GM10266 (cell line): ENCODE measurements at regions not wholly inside any gene's neighbourhood (a gene's known extent, or its start where the extent isn't known, plus 50 kb on each side); places are given as distances from the start of the nearest gene placed in this dataset.
"Not testable (repeated sequence)": the region's sequence is repeated elsewhere in the genome, so short reads cannot be mapped to it uniquely, and the experiment has no call there.

Experiments
- DNase-seq: peaks from one replicate; pipeline ENCODE4 v3.0.0; 2012; ENCODE audit errors: extremely low spot score
- TF ChIP-seq, protein P1 (sequence below): IDR thresholded peaks from 2 replicates; pipeline ENCODE4 v1.5.1; 2012; ENCODE audit warnings: mild to moderate bottlenecking, low read depth; ENCODE audit not compliant: control insufficient read depth, insufficient read depth; ENCODE audit errors: missing control alignments

DNA sequence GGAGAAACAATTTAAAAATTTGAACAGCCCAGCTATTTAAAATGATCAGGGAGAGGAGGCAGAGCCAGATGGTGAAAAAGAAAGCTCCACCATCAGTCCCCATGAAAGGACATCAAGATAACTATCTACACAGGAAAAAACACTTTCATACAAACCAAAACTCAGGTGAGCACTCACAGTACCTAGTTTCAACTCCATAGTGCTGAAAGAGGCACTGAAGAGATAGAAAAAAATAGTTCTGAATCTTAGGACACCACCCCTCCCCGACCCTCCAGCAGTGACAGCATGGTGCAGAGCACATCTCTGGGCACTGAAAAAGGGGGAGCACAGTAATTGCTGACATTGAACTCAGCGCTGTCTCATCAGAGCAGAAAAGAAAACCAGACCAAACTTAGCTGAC, 732.9 kb downstream of the CETN3 start:
- TF ChIP-seq, protein P1, sequence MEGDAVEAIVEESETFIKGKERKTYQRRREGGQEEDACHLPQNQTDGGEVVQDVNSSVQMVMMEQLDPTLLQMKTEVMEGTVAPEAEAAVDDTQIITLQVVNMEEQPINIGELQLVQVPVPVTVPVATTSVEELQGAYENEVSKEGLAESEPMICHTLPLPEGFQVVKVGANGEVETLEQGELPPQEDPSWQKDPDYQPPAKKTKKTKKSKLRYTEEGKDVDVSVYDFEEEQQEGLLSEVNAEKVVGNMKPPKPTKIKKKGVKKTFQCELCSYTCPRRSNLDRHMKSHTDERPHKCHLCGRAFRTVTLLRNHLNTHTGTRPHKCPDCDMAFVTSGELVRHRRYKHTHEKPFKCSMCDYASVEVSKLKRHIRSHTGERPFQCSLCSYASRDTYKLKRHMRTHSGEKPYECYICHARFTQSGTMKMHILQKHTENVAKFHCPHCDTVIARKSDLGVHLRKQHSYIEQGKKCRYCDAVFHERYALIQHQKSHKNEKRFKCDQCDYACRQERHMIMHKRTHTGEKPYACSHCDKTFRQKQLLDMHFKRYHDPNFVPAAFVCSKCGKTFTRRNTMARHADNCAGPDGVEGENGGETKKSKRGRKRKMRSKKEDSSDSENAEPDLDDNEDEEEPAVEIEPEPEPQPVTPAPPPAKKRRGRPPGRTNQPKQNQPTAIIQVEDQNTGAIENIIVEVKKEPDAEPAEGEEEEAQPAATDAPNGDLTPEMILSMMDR, result no peak

DNA sequence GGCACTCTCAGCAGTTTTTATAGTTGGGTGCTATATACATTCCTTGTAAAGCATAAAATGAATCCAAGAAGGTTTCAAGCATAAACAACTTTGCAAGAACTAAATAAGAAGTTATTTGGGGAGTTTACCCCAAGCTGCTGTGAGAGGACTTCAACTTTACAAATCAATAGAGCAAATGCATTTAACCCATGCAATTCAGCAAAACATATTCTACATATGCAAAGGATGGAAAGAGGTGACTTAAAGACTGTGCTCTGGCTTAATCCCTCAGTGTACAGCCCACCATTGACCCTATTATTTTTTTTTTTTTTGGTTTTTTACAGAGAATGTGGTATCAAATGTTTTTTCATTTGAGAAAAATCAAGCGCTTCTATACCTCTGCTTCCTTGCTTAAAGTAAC, 736.5 kb downstream of the CETN3 start:
- TF ChIP-seq, protein P1, result no peak
- no peak for DNase-seq

More for the DNA sequence above, 732.9 kb downstream of the CETN3 start:
- DNase-seq, result no peak

DNA sequence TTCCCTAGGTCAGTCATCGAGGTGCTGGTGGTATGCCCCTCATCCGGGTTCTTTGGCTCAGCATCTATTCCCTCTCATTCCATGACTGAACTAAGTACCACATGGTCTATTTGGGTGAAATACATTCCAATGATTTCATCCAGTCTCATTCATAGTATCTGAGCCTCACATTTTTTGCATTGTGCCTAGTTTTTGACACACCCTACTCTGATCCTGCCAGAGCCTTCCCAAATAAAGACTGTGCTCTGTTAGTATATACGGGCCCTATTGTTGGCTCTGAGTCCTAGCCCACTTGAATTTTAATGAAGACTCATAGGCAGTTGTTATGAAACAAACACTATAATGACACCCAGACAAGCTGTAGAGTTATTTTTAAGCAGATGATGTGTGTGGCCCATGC, 740.7 kb downstream of the CETN3 start:
- TF ChIP-seq, protein P1, result no peak
- DNase-seq, result no peak

DNA sequence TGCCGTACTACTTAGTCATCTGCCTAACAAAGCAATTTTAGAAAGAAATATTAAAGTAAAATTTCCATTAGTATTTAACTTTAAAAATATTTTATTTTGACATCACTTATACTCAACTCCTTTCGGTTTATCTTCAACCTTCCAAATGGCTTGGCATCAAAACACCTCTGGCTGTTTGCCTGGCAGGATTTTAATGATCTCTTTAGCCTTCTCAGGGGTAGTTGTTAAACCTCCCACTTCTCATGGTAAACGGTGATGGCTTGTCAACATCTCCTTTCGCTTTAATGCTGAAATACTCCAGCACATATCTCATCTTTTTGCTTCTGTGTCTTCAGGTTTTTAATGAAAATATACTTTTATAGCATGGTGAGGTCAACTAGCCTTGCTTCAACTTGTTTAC, 747.1 kb downstream of the CETN3 start:
- DNase-seq, result no peak
- TF ChIP-seq, protein P1, result no peak

DNA sequence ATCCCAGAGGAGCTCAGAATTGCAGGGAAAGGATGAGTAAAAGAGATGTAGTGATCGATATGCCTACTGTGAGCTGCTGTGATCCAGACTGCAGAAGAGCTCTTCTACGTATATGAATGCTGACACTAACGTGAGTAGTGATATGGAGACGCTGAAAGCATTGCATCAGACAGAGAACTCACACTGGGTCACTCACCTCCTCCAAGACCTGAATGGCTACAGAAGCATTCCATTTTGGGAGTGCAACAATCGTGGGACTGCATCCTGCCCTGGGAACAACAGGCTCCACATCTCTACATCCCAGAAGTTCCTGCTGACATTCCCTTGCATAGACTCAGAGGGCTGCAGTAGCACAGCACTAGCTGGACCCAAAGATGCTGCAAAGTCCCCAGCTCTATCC, 755.9 kb upstream of the MEF2C start:
- TF ChIP-seq, protein P1, result no peak
- DNase-seq, result no peak

DNA sequence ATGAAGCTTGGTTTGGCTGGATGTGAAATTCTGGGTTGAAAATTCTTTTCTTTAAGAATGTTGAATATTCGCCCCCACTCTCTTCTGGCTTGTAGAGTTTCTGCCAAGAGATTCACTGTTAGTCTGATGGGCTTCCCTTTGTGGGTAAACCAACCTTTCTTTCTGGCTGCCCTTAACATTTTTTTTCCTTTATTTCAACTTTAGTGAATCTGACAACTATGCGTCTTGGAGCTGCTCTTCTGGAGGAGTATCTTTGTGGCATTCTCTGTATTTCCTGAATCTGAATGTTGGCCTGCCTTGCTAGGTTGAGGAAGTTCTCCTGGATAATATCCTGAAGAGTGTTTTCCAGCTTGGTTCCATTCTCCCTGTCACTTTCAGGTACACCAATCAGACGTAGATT, 751.2 kb upstream of the MEF2C start:
- DNase-seq, result not testable (repeated sequence)

DNA sequence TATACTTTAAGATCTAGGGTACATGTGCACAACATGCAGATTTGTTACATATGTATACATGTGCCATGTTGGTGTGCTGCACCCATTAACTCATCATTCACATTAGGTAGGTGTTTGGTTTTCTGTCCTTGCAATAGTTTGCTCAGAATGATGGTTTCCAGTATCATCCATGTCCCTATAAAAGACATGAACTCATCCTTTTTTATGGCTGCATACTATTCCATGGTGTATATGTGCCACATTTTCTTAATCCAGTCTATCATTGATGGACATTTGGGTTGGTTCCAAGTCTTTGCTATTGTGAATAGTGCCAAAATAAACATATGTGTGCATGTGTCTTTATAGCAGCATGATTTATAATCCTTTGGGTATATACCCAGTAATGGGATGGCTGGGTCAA, 747.1 kb upstream of the MEF2C start:
- DNase-seq, result not testable (repeated sequence)

DNA sequence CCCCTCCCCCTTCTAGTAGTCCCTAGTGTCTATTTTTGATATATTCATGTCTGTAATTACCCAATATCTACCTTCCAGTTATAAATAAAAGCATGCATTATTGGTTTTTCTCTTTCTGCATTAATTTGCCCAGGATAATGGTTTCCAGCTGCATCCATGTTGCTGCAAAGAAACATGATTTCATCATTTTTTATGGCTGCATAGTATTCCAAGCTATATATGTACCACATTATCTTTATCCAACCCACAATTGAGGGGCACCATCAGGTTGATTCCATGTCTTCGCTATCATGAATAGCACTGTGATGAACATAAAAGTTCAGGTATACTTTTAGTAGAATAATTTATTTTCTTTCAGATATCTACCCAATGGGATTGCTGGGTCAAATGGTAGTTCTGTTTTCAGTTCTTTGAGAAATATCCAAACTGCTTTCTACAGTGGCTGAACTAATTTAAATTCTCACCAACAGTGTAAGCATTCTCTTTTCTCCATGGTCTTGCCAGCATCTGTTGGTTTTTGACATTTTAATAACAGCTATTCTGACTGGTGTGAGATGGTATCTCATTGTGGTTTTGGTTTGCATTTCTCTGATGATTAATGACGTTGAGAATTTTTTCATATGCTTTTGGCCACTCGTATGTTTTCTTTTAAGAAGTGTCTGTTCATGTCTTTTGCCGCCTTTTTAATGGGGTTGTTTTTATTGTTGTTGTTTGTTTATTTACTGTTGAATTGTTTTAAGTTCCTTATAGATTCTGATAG, 746.1 kb upstream of the MEF2C start:
- TF ChIP-seq, protein P1, result no peak
- no peak for DNase-seq
